ENCODE measurements at regions not wholly inside any gene's neighbourhood (a gene's known extent, or its start where the extent isn't known, plus 50 kb on each side); places are given as distances from the start of the nearest gene placed in this dataset.

DNA sequence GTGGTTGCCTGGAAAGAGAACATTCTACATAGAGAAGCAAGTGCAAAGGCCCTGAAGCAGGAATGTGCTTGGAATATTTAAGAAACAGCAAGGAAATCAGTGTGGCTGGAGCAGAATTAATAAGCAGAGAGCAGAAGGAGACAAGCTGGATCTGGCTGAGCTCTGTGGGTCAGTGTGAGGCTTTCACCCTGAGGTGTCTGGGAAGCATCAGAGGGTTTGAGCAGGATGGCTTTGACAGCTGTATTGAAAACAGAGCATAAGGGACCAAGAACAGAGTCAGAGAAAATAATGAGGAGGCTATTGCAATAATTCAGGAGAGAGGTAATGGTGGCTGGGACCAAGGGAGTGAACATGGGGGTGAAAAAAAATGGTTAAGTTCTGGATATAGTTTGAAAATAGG is 199.6 kb downstream of the NXPE2 start:
- H4K20me1 ChIP-seq (ENCODE audit: insufficient read depth) = no peaks in the 10 kb centered on the region
- H3K9me3 ChIP-seq = no peaks in the 10 kb centered on the region
- H2AFZ ChIP-seq (ENCODE audit: low read depth) = no peak overlapping the region
- no peak overlapping the region for H3K4me2 ChIP-seq
- no peak overlapping the region for H3K9ac ChIP-seq
- peak; percentile 62 for DNase-seq
- H3K36me3 ChIP-seq (replicated peaks in 1 of 2; ENCODE audit: control insufficient read depth in 1 of 2, insufficient read depth in 2 of 2, low read length in 1 of 2) = no peaks in the 10 kb centered on the region
- TF ChIP-seq JUND (IDR thresholded peaks at IDR 0.05) = no peak
- TF ChIP-seq EP300 (IDR thresholded peaks at IDR 0.05; ENCODE audit: borderline replicate concordance in 1 of 2, low read depth in 1 of 2, low read length in 1 of 2) = peak in 1 of 2 experiments; percentile 57; a peak in 1 of 4 replicates
- no peak for TF ChIP-seq MAX (IDR thresholded peaks at IDR 0.05; ENCODE audit: low read depth)
- no peak for TF ChIP-seq ELF1 (IDR thresholded peaks at IDR 0.05)
- no peak for TF ChIP-seq RAD21 (IDR thresholded peaks at IDR 0.05; ENCODE audit: low read length)
- no peak for TF ChIP-seq SMC3 (IDR thresholded peaks at IDR 0.05; ENCODE audit: low read depth, low read length)
- TF ChIP-seq RCOR1 (IDR thresholded peaks at IDR 0.05; ENCODE audit: low read length) = no peak
- TF ChIP-seq, protein P1, sequence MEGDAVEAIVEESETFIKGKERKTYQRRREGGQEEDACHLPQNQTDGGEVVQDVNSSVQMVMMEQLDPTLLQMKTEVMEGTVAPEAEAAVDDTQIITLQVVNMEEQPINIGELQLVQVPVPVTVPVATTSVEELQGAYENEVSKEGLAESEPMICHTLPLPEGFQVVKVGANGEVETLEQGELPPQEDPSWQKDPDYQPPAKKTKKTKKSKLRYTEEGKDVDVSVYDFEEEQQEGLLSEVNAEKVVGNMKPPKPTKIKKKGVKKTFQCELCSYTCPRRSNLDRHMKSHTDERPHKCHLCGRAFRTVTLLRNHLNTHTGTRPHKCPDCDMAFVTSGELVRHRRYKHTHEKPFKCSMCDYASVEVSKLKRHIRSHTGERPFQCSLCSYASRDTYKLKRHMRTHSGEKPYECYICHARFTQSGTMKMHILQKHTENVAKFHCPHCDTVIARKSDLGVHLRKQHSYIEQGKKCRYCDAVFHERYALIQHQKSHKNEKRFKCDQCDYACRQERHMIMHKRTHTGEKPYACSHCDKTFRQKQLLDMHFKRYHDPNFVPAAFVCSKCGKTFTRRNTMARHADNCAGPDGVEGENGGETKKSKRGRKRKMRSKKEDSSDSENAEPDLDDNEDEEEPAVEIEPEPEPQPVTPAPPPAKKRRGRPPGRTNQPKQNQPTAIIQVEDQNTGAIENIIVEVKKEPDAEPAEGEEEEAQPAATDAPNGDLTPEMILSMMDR (IDR thresholded peaks at IDR 0.05) = no peak
- TF ChIP-seq, protein P2, sequence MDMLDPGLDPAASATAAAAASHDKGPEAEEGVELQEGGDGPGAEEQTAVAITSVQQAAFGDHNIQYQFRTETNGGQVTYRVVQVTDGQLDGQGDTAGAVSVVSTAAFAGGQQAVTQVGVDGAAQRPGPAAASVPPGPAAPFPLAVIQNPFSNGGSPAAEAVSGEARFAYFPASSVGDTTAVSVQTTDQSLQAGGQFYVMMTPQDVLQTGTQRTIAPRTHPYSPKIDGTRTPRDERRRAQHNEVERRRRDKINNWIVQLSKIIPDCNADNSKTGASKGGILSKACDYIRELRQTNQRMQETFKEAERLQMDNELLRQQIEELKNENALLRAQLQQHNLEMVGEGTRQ (IDR thresholded peaks at IDR 0.05; ENCODE audit: borderline replicate concordance, low read depth, low read length) = no peak
- H3K4me3 ChIP-seq (ENCODE audit: low read depth in 2 of 2, low read length in 1 of 2) = no peak overlapping the region
- CTCF ChIA-PET = no interaction called here
- H3F3A ChIP-seq (replicated peaks; ENCODE audit: insufficient read depth) = no peaks in the 10 kb centered on the region
- no peaks in the 10 kb centered on the region for H3K27me3 ChIP-seq (ENCODE audit: insufficient read depth)
- no peaks in the 10 kb centered on the region for H3K79me2 ChIP-seq (ENCODE audit: insufficient read depth)
- no peaks in the 10 kb centered on the region for H3K9me2 ChIP-seq
- H3K27ac ChIP-seq (ENCODE audit: low read depth in 2 of 2, low read length in 1 of 2) = no peak overlapping the region
- POLR2A ChIA-PET = no interaction called here
- no peaks in the 10 kb centered on the region for H3K4me1 ChIP-seq (ENCODE audit: control insufficient read depth in 1 of 2, insufficient read depth in 2 of 2, low read depth in 1 of 2, low read length in 1 of 2)

GRCh38 chr11:114880442-114880841 is 202.1 kb downstream of the NXPE2 start:
- Histone ChIP-seq H3K79me2 (ENCODE audit: insufficient read depth) (no peaks in the 10 kb centered on the region), H3K27ac (ENCODE audit: low read depth in 2 of 2, low read length in 1 of 2) (no peak overlapping the region), H3K9me2 (no peaks in the 10 kb centered on the region), H3F3A (replicated peaks; ENCODE audit: insufficient read depth) (no peaks in the 10 kb centered on the region), H3K36me3 (replicated peaks in 1 of 2; ENCODE audit: control insufficient read depth in 1 of 2, insufficient read depth in 2 of 2, low read length in 1 of 2) (no peaks in the 10 kb centered on the region), H3K4me3 (ENCODE audit: low read depth in 2 of 2, low read length in 1 of 2) (no peak overlapping the region), H4K20me1 (ENCODE audit: insufficient read depth) (no peaks in the 10 kb centered on the region), H3K9me3 (no peaks in the 10 kb centered on the region), H2AFZ (ENCODE audit: low read depth) (no peak overlapping the region), H3K27me3 (ENCODE audit: insufficient read depth) (no peaks in the 10 kb centered on the region), H3K4me1 (ENCODE audit: control insufficient read depth in 1 of 2, insufficient read depth in 2 of 2, low read depth in 1 of 2, low read length in 1 of 2) (no peaks in the 10 kb centered on the region), H3K9ac (no peak overlapping the region), H3K4me2 (no peak overlapping the region)
- CTCF ChIA-PET = interaction anchor here (0.6 kb wide), 1 partner anchor 365 kb away, joined by 3 read pairs; no protein-coding TSS in a partner anchor
- TF ChIP-seq NRF1 (IDR thresholded peaks at IDR 0.05; ENCODE audit: low read depth, low read length) = no peak
- TF ChIP-seq RXRA (IDR thresholded peaks at IDR 0.05; ENCODE audit: borderline replicate concordance, low read depth) = no peak
- TF ChIP-seq, protein P1 (IDR thresholded peaks at IDR 0.05) = no peak
- no peak for TF ChIP-seq SMC3 (IDR thresholded peaks at IDR 0.05; ENCODE audit: low read depth, low read length)
- TF ChIP-seq, protein P3, sequence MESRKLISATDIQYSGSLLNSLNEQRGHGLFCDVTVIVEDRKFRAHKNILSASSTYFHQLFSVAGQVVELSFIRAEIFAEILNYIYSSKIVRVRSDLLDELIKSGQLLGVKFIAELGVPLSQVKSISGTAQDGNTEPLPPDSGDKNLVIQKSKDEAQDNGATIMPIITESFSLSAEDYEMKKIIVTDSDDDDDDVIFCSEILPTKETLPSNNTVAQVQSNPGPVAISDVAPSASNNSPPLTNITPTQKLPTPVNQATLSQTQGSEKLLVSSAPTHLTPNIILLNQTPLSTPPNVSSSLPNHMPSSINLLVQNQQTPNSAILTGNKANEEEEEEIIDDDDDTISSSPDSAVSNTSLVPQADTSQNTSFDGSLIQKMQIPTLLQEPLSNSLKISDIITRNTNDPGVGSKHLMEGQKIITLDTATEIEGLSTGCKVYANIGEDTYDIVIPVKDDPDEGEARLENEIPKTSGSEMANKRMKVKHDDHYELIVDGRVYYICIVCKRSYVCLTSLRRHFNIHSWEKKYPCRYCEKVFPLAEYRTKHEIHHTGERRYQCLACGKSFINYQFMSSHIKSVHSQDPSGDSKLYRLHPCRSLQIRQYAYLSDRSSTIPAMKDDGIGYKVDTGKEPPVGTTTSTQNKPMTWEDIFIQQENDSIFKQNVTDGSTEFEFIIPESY (IDR thresholded peaks at IDR 0.05; ENCODE audit: borderline replicate concordance, low read depth) = no peak
- TF ChIP-seq IRF3 (IDR thresholded peaks at IDR 0.05; ENCODE audit: low read depth, low read length) = no peak
- TF ChIP-seq CHD2 (IDR thresholded peaks at IDR 0.05; ENCODE audit: low read length, partially characterized antibody) = no peak
- no peak for TF ChIP-seq MAX (IDR thresholded peaks at IDR 0.05; ENCODE audit: low read depth)
- DNase-seq = no peak
- WGBS (ENCODE audit: low lambda C conversion rate) = 9% methylated on average over 2 of the region's 2 CpGs
- POLR2A ChIA-PET = no interaction called here
